ENCODE measurements at regions not wholly inside any gene's neighbourhood (a gene's known extent, or its start where the extent isn't known, plus 50 kb on each side); places are given as distances from the start of the nearest gene placed in this dataset.
"Not testable (repeated sequence)": the region's sequence is repeated elsewhere in the genome, so short reads cannot be mapped to it uniquely, and the experiment has no call there.

GRCh38 chr18:73118121-73118816 lies 250.5 kb upstream of the NETO1 start:
- H3K4me3 ChIP-seq (ENCODE audit: low read length), result no peak overlapping the region
- TF ChIP-seq, protein P1, sequence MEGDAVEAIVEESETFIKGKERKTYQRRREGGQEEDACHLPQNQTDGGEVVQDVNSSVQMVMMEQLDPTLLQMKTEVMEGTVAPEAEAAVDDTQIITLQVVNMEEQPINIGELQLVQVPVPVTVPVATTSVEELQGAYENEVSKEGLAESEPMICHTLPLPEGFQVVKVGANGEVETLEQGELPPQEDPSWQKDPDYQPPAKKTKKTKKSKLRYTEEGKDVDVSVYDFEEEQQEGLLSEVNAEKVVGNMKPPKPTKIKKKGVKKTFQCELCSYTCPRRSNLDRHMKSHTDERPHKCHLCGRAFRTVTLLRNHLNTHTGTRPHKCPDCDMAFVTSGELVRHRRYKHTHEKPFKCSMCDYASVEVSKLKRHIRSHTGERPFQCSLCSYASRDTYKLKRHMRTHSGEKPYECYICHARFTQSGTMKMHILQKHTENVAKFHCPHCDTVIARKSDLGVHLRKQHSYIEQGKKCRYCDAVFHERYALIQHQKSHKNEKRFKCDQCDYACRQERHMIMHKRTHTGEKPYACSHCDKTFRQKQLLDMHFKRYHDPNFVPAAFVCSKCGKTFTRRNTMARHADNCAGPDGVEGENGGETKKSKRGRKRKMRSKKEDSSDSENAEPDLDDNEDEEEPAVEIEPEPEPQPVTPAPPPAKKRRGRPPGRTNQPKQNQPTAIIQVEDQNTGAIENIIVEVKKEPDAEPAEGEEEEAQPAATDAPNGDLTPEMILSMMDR (conservative IDR thresholded peaks at IDR 0.05; ENCODE audit: low read length), result no peak
- DNase-seq (ENCODE audit: low read depth), result peak; percentile 59

DNA sequence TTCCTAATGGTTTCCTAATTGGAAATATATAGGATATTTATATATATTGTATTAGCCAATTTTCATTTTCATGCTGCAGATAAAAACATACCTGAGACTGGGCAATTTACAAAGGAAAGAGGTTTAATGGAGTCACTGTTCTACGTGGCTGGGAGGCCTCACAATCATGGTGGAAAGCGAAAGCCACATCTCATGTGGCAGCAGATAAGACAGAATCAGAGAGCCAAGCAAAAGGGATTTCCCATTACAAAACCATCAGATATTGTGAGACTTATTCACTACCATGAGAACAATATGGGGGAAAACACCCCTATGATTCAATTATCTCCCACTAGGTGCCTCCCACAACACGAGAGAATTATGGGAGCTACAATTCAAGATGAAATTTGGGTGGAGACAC lies 242.5 kb upstream of the NETO1 start:
- no peak overlapping the region for H3K4me3 ChIP-seq (ENCODE audit: low read length)
- no peak for DNase-seq (ENCODE audit: low read depth)
- TF ChIP-seq, protein P1 (conservative IDR thresholded peaks at IDR 0.05; ENCODE audit: low read length), result no peak

GRCh38 chr18:73101977-73102376 lies 234.2 kb upstream of the NETO1 start:
- TF ChIP-seq, protein P1 (conservative IDR thresholded peaks at IDR 0.05; ENCODE audit: low read length), result no peak

GRCh38 chr18:73101491-73101890 lies 233.7 kb upstream of the NETO1 start:
- not testable (repeated sequence) for H3K4me3 ChIP-seq (ENCODE audit: low read length); DNase-seq (ENCODE audit: low read depth)

More at GRCh38 chr18:73101977-73102376, 234.2 kb upstream of the NETO1 start:
- DNase-seq (ENCODE audit: low read depth), result no peak
- H3K4me3 ChIP-seq (ENCODE audit: low read length), result no peak overlapping the region

GRCh38 chr18:73099759-73100158 lies 232.0 kb upstream of the NETO1 start:
- no peak for DNase-seq (ENCODE audit: low read depth)
- TF ChIP-seq, protein P1 (conservative IDR thresholded peaks at IDR 0.05; ENCODE audit: low read length), result no peak

DNA sequence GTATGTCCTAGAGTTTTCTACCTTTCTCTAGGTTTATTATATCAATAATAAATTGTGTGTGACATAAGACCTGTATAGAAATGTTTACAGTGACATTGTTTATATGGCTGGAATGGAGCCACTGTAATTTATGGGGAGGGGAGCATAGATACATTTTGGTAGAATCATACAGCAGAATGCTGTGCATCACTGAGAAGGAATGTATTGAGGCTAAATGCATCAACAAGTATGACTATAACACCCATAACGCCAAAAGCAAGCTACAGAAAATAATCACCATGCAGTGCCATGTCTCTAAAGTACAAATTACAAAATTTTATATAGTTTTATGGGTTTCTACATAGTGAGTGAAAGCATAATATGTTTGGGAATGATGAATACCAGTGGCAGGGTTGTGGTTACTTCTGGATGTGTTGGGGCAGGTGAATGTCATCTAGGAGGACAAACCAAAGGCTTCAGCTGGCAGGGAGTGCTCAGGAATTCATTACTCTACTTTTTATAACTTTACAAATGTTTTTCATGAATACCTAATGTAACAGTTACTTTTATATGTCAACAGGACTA lies 226.0 kb upstream of the NETO1 start:
- no peak overlapping the region for H3K4me3 ChIP-seq (ENCODE audit: low read length)
- TF ChIP-seq, protein P1 (conservative IDR thresholded peaks at IDR 0.05; ENCODE audit: low read length), result no peak
- peak; percentile 12 for DNase-seq (ENCODE audit: low read depth)

More at GRCh38 chr18:73099759-73100158, 232.0 kb upstream of the NETO1 start:
- H3K4me3 ChIP-seq (ENCODE audit: low read length), result no peak overlapping the region

DNA sequence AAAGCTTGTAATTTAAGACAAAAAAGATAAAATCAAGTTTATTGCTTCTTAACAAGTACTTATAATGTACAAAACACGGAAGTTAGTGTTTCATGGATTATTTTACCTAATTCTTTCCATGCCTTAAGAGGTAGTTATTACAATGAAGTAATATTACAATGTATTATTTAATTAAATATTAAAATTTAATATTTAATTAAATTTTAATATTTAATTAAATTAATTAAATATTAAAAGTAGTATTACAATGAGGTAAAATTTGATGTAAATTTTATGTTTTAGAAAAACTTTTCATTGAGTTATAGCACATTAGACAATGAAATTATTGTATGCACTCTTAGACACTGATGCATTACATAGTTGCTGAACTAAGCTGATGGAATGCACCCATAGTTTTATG lies 220.7 kb upstream of the NETO1 start:
- no peak overlapping the region for H3K4me3 ChIP-seq (ENCODE audit: low read length)

More for the DNA sequence above, 220.7 kb upstream of the NETO1 start:
- DNase-seq (ENCODE audit: low read depth), result no peak
- TF ChIP-seq, protein P1 (conservative IDR thresholded peaks at IDR 0.05; ENCODE audit: low read length), result no peak

Data from AG10803 (cell line).